IMR-90 (cell line): ENCODE measurements at regions not wholly inside any gene's neighbourhood (a gene's known extent, or its start where the extent isn't known, plus 50 kb on each side); places are given as distances from the start of the nearest gene placed in this dataset.

Experiments used
- ATAC-seq: fragments of 200-7000 bp; cut with Tn5 transposase; 2 replicates; pipeline ENCODE4 v1.9.1; 2020; ENCODE audit warnings: low read depth, mild to moderate bottlenecking, moderate library complexity
- BruUV-seq: library from RNA; stranded (reverse); fragments of 400-500 nt; replicated peaks from 2 replicates; lab custom pipeline; 2021; lab: Mats Ljungman, UMichigan
- CTCF ChIA-PET: fragments of 300-600 bp; formaldehyde crosslinking; extraction: SDS; loops from one replicate; lab custom pipeline; 2021; ENCODE audit warnings: antibody characterized with exemption; lab: Yijun Ruan, JAX
- POLR2A ChIA-PET: fragments of 300-600 bp; sonication (Branson Sonifier 250); formaldehyde crosslinking; loops from one replicate; lab custom pipeline; 2022; ENCODE audit warnings: antibody characterized with exemption; ENCODE audit not compliant: unreplicated experiment; lab: Charles Lee
- DNase-seq: peaks from one replicate; pipeline ENCODE4 v3.0.0; 2013
- H2AFZ ChIP-seq: replicated peaks from 2 replicates; pipeline ENCODE3; 2013; ENCODE audit warnings: low read length, mild to moderate bottlenecking; ENCODE audit not compliant: poor library complexity
- H2AK5ac ChIP-seq: 2 replicates; pipeline ENCODE4 v1.6.1; 2013; ENCODE audit warnings: low read depth, low read length, inconsistent platforms
- H2AK9ac ChIP-seq: replicated peaks from 2 replicates; pipeline ENCODE3; 2013; ENCODE audit warnings: mild to moderate bottlenecking, low read depth, low read length, moderate library complexity; ENCODE audit not compliant: poor library complexity
- H2BK120ac ChIP-seq: 2 replicates; pipeline ENCODE4 v1.6.1; 2013; ENCODE audit warnings: low read depth, low read length, inconsistent platforms
- H2BK15ac ChIP-seq: 3 replicates; pipeline ENCODE4 v1.6.1; 2013; ENCODE audit warnings: low read depth, low read length, inconsistent platforms
- H2BK20ac ChIP-seq: 2 replicates; pipeline ENCODE4 v1.6.1; 2013; ENCODE audit warnings: low read depth, mild to moderate bottlenecking, inconsistent platforms, low read length, moderate library complexity
- H2BK5ac ChIP-seq: 2 replicates; pipeline ENCODE4 v1.6.1; 2013; ENCODE audit warnings: mild to moderate bottlenecking, low read depth, low read length, inconsistent platforms; ENCODE audit not compliant: poor library complexity, severe bottlenecking
- H3K14ac ChIP-seq: replicated peaks from 2 replicates; pipeline ENCODE4 v1.6.1; 2013; ENCODE audit warnings: low read depth, low read length, inconsistent platforms
- H3K18ac ChIP-seq: 2 replicates; pipeline ENCODE4 v1.6.1; 2013; ENCODE audit warnings: low read depth, low read length, control low read depth
- H3K23ac ChIP-seq: 2 replicates; pipeline ENCODE4 v1.6.1; 2013; ENCODE audit warnings: low read depth, low read length, inconsistent platforms
- H3K27ac ChIP-seq: 2 replicates; pipeline ENCODE4 v1.5.1; 2013; ENCODE audit warnings: mild to moderate bottlenecking, control low read depth, low read length; ENCODE audit not compliant: insufficient read depth
- H3K27me3 ChIP-seq: 2 replicates; pipeline ENCODE4 v1.6.1; 2013; ENCODE audit warnings: low read length; ENCODE audit not compliant: control insufficient read depth, insufficient read depth
- H3K36me3 ChIP-seq: 2 replicates; pipeline ENCODE4 v1.6.1; 2013; ENCODE audit warnings: low read length, mixed read lengths; ENCODE audit not compliant: control insufficient read depth, insufficient read depth
- H3K4ac ChIP-seq: 2 replicates; pipeline ENCODE4 v1.6.1; 2013; ENCODE audit warnings: low read depth, low read length, inconsistent platforms
- H3K4me1 ChIP-seq: 2 replicates; pipeline ENCODE4 v1.6.1; 2013; ENCODE audit warnings: low read length, mixed read lengths; ENCODE audit not compliant: control insufficient read depth, insufficient read depth
- H3K4me2 ChIP-seq: 2 replicates; pipeline ENCODE4 v1.6.1; 2013; ENCODE audit warnings: low read depth, mild to moderate bottlenecking, control low read depth, low read length, moderate library complexity
- H3K4me3 ChIP-seq: 2 replicates; pipeline ENCODE4 v1.5.1; 2013; ENCODE audit warnings: low read depth, mild to moderate bottlenecking, control low read depth, low read length, moderate library complexity; ENCODE audit not compliant: insufficient read depth
- H3K56ac ChIP-seq: 2 replicates; pipeline ENCODE4 v1.6.1; 2013; ENCODE audit warnings: low read length, inconsistent platforms; ENCODE audit not compliant: insufficient read depth; ENCODE audit errors: extremely low read depth
- H3K79me1 ChIP-seq, 2 experiments: 2 replicates each; pipeline ENCODE4 v1.6.1; 2013; ENCODE audit warnings: low read length in 2 of 2, inconsistent platforms in 1 of 2, low read depth in 1 of 2
- H3K9ac ChIP-seq: 2 replicates; pipeline ENCODE4 v1.6.1; 2013; ENCODE audit warnings: low read depth, low read length, control low read depth
- H3K9me1 ChIP-seq: 2 replicates; pipeline ENCODE4 v1.6.1; 2013; ENCODE audit warnings: low read length, inconsistent platforms; ENCODE audit not compliant: insufficient read depth
- H3K9me3 ChIP-seq: 2 replicates; pipeline ENCODE4 v1.6.1; 2013; ENCODE audit warnings: low read length; ENCODE audit not compliant: control insufficient read depth, insufficient read depth
- H4K20me1 ChIP-seq: 2 replicates; pipeline ENCODE4 v1.6.1; 2013; ENCODE audit warnings: low read length, inconsistent platforms; ENCODE audit not compliant: insufficient read depth
- H4K5ac ChIP-seq: 2 replicates; pipeline ENCODE4 v1.6.1; 2013; ENCODE audit warnings: mild to moderate bottlenecking, low read depth, low read length, control low read depth
- H4K8ac ChIP-seq, 2 experiments: 2 replicates each; pipeline ENCODE4 v1.6.1; 2013; ENCODE audit warnings: low read depth in 2 of 2, low read length in 2 of 2, control low read depth in 1 of 2, inconsistent platforms in 1 of 2
- H4K91ac ChIP-seq: 2 replicates; pipeline ENCODE4 v1.6.1; 2013; ENCODE audit warnings: low read depth, low read length, inconsistent platforms; ENCODE audit not compliant: insufficient read depth
- BHLHE40 ChIP-seq: fragments of 150-350 bp; IDR thresholded peaks from 2 replicates; pipeline ENCODE4 v1.6.1; 2016; ENCODE audit warnings: mild to moderate bottlenecking, low read depth, low read length
- CEBPB ChIP-seq: IDR thresholded peaks from 2 replicates; pipeline ENCODE4 v1.6.1; 2012; ENCODE audit warnings: low read depth, low read length, improper control_type of control experiment
- FOS ChIP-seq: fragments of 150-350 bp; IDR thresholded peaks from 2 replicates; pipeline ENCODE4 v1.6.1; 2016; ENCODE audit warnings: low read depth, low read length
- MAZ ChIP-seq: IDR thresholded peaks from 2 replicates; pipeline ENCODE4 v1.6.1; 2012; ENCODE audit warnings: low read depth, mild to moderate bottlenecking, low read length, improper control_type of control experiment, moderate library complexity, borderline replicate concordance
- MXI1 ChIP-seq: IDR thresholded peaks from 2 replicates; pipeline ENCODE4 v1.6.1; 2012; ENCODE audit warnings: low read depth, mild to moderate bottlenecking, low read length, moderate library complexity, borderline replicate concordance
- NFE2L2 ChIP-seq: fragments of 150-350 bp; IDR thresholded peaks from 2 replicates; pipeline ENCODE4 v1.6.1; 2016; ENCODE audit warnings: low read depth, mild to moderate bottlenecking, low read length
- POLR2A ChIP-seq: IDR thresholded peaks from 2 replicates; pipeline ENCODE4 v1.6.1; 2012; ENCODE audit warnings: mild to moderate bottlenecking, low read depth, low read length
- RAD21 ChIP-seq: IDR thresholded peaks from 2 replicates; pipeline ENCODE4 v1.6.1; 2012; ENCODE audit warnings: low read length, improper control_type of control experiment
- RFX5 ChIP-seq: IDR thresholded peaks from 2 replicates; pipeline ENCODE4 v1.8.0; 2012; ENCODE audit warnings: low read depth, mild to moderate bottlenecking, low read length, moderate library complexity
- SMC3 ChIP-seq: fragments of 150-350 bp; IDR thresholded peaks from 2 replicates; pipeline ENCODE4 v1.6.1; 2016; ENCODE audit warnings: low read depth, mild to moderate bottlenecking, antibody characterized with exemption, low read length, moderate library complexity
- USF2 ChIP-seq: fragments of 150-350 bp; IDR thresholded peaks from 2 replicates; pipeline ENCODE4 v1.6.1; 2017; ENCODE audit warnings: mild to moderate bottlenecking, antibody characterized with exemption, low read length, low read depth
- WGBS, 2 experiments: methylation state at CpG; one replicate each; pipeline versions ENCODE4 v1.1.5 to v1.1.7; 2013; ENCODE audit warnings: missing lambda C conversion rate in 2 of 2; ENCODE audit not compliant: insufficient read length in 1 of 2; ENCODE audit errors: extremely low coverage in 2 of 2; 5-methylcytosine and 5-hydroxymethylcytosine counted together
- dilution Hi-C: fragments of 300-500 bp; cut with HindIII; formaldehyde crosslinking; loops from one replicate; pipeline ENCODE4 v1.14.3; 2018; ENCODE audit warnings: low sequenced_read_pairs; ENCODE audit not compliant: unreplicated experiment
- in situ Hi-C: fragments of 300-500 bp; cut with MboI; formaldehyde crosslinking; loops from 3 replicates; pipeline ENCODE4 v1.14.3; 2019; ENCODE audit warnings: low sequenced_read_pairs, inconsistent platforms, mixed read lengths
- intact Hi-C: fragments of 100-400 bp; cut with micrococcal nuclease; formaldehyde crosslinking; loops from 2 replicates; pipeline ENCODE4 v1.10.0; 2022

- H3K9me1 ChIP-seq = no peaks in the 10 kb centered on the region
- H3K14ac ChIP-seq = no peak overlapping the region
- H3K18ac ChIP-seq = no peak overlapping the region
- H3K79me1 ChIP-seq = no peaks in the 10 kb centered on the region
- no TSS peak for BruUV-seq
- H2AFZ ChIP-seq = no peak overlapping the region
- H3K4me1 ChIP-seq = no peaks in the 10 kb centered on the region
- intact Hi-C loops = no loop called here
- H2BK5ac ChIP-seq = no peak overlapping the region
- H2BK15ac ChIP-seq = no peak overlapping the region
- no peak overlapping the region for H2AK5ac ChIP-seq
- no peak overlapping the region for H3K4me2 ChIP-seq
- H4K5ac ChIP-seq = no peak overlapping the region
- H3K27ac ChIP-seq = no peak overlapping the region
- H4K8ac ChIP-seq = no peak overlapping the region
- H3K4ac ChIP-seq = no peak overlapping the region
- dilution Hi-C loops = no loop called here
- H3K56ac ChIP-seq = no peak overlapping the region
- no peaks in the 10 kb centered on the region for H4K20me1 ChIP-seq
- POLR2A ChIA-PET = no interaction called here
- no peak overlapping the region for H3K23ac ChIP-seq
- H3K9ac ChIP-seq = no peak overlapping the region
- H3K36me3 ChIP-seq = no peaks in the 10 kb centered on the region
- H2BK120ac ChIP-seq = no peak overlapping the region
- H2BK20ac ChIP-seq = no peak overlapping the region
- no peaks in the 10 kb centered on the region for H3K9me3 ChIP-seq
- no peak overlapping the region for H3K4me3 ChIP-seq
- DNase-seq = no peak
- no peak overlapping the region for H2AK9ac ChIP-seq
- CTCF ChIA-PET = no interaction called here
- no peak for ATAC-seq
- no peak overlapping the region for H4K91ac ChIP-seq
- H3K27me3 ChIP-seq = no peaks in the 10 kb centered on the region
- WGBS, 2 experiments = no CpG with 5 or more reads among the region's 1 CpG
- TF ChIP-seq MXI1 = no peak
- TF ChIP-seq MAZ = no peak
- no peak for TF ChIP-seq FOS
- TF ChIP-seq BHLHE40 = no peak
- TF ChIP-seq USF2 = no peak
- TF ChIP-seq NFE2L2 = no peak
- TF ChIP-seq RFX5 = no peak
- TF ChIP-seq CEBPB = no peak
- TF ChIP-seq POLR2A = no peak
- TF ChIP-seq SMC3 = no peak
- no peak for TF ChIP-seq RAD21
- in situ Hi-C loops = no loop called here
Measured at GRCh38 chr3:94251566-94251965, 188.7 kb downstream of the NSUN3 start.
